ENCODE measurements at regions not wholly inside any gene's neighbourhood (a gene's known extent, or its start where the extent isn't known, plus 50 kb on each side); places are given as distances from the start of the nearest gene placed in this dataset.

GRCh38 chr11:106304274-106304673 is 226.8 kb downstream of the AASDHPPT start:
- ChIA-PET POLR2A (interaction anchor here (0.5 kb wide), 1 partner anchor 8 kb away, joined by 4 read pairs; no protein-coding TSS in a partner anchor), CTCF (interaction anchor here (0.5 to 1.7 kb wide), 2 partner anchors 25 to 64 kb away, joined by 3 read pairs; no protein-coding TSS in a partner anchor)
- Histone ChIP-seq H3K4me1 (ENCODE audit: control insufficient read depth, insufficient read depth, low read length) (no peaks in the 10 kb centered on the region), H3K9me3 (ENCODE audit: control insufficient read depth, insufficient read depth, low read depth, low read length) (no peaks in the 10 kb centered on the region), H3K36me3 (ENCODE audit: control insufficient read depth in 2 of 2, insufficient read depth in 1 of 2, low read length in 2 of 2) (no peaks in the 10 kb centered on the region), H3K4me3 (ENCODE audit: low read depth, low read length) (no peak overlapping the region), H3K27ac (ENCODE audit: extremely low read depth, low read depth, low read length) (no peak overlapping the region)
- no peak for TF ChIP-seq ZNF146 (tag by site-specific recombination; IDR thresholded peaks at IDR 0.05)
- TF ChIP-seq ZNF548 (tag by site-specific recombination; IDR thresholded peaks at IDR 0.05): no peak
- TF ChIP-seq ATF2 (tag by site-specific recombination; IDR thresholded peaks at IDR 0.05; ENCODE audit: low read depth): no peak
- TF ChIP-seq PRDM6 (tag by site-specific recombination; IDR thresholded peaks at IDR 0.05): no peak

- CTCF ChIA-PET: interaction anchor here (0.6 kb wide), 2 partner anchors 14 to 158 kb away, joined by 4 to 5 read pairs; no protein-coding TSS in a partner anchor
- Histone ChIP-seq H3K9me3 (ENCODE audit: control insufficient read depth, insufficient read depth, low read depth, low read length) (no peaks in the 10 kb centered on the region), H3K4me3 (ENCODE audit: low read depth, low read length) (no peak overlapping the region), H3K4me1 (ENCODE audit: control insufficient read depth, insufficient read depth, low read length) (no peaks in the 10 kb centered on the region), H3K27ac (ENCODE audit: extremely low read depth, low read depth, low read length) (no peak overlapping the region), H3K36me3 (ENCODE audit: control insufficient read depth in 2 of 2, insufficient read depth in 1 of 2, low read length in 2 of 2) (no peaks in the 10 kb centered on the region)
- POLR2A ChIA-PET: no interaction called here
- TF ChIP-seq ZNF530 (tag by site-specific recombination; IDR thresholded peaks at IDR 0.05; ENCODE audit: low read depth): no peak
- TF ChIP-seq ZNF174 (tag by site-specific recombination; IDR thresholded peaks at IDR 0.05): no peak
- TF ChIP-seq ZNF391 (tag by site-specific recombination; IDR thresholded peaks at IDR 0.05; ENCODE audit: borderline replicate concordance, low read depth): no peak
- no peak for TF ChIP-seq ZSCAN23 (tag by site-specific recombination; IDR thresholded peaks at IDR 0.05)
- no peak for TF ChIP-seq SCRT1 (tag by site-specific recombination; IDR thresholded peaks at IDR 0.05; ENCODE audit: borderline replicate concordance)
- TF ChIP-seq PRDM6 (tag by site-specific recombination; IDR thresholded peaks at IDR 0.05): no peak
- TF ChIP-seq ZNF843 (tag by site-specific recombination; IDR thresholded peaks at IDR 0.05): no peak
- TF ChIP-seq ZNF626 (tag by site-specific recombination; IDR thresholded peaks at IDR 0.05): no peak
- TF ChIP-seq, protein P1, sequence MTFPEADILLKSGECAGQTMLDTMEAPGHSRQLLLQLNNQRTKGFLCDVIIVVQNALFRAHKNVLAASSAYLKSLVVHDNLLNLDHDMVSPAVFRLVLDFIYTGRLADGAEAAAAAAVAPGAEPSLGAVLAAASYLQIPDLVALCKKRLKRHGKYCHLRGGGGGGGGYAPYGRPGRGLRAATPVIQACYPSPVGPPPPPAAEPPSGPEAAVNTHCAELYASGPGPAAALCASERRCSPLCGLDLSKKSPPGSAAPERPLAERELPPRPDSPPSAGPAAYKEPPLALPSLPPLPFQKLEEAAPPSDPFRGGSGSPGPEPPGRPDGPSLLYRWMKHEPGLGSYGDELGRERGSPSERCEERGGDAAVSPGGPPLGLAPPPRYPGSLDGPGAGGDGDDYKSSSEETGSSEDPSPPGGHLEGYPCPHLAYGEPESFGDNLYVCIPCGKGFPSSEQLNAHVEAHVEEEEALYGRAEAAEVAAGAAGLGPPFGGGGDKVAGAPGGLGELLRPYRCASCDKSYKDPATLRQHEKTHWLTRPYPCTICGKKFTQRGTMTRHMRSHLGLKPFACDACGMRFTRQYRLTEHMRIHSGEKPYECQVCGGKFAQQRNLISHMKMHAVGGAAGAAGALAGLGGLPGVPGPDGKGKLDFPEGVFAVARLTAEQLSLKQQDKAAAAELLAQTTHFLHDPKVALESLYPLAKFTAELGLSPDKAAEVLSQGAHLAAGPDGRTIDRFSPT (tag by site-specific recombination; IDR thresholded peaks at IDR 0.05): no peak
- no peak for TF ChIP-seq ZFP37 (tag by site-specific recombination; IDR thresholded peaks at IDR 0.05)
- TF ChIP-seq ZNF488 (tag by site-specific recombination; IDR thresholded peaks at IDR 0.05): no peak
- TF ChIP-seq, protein P2, sequence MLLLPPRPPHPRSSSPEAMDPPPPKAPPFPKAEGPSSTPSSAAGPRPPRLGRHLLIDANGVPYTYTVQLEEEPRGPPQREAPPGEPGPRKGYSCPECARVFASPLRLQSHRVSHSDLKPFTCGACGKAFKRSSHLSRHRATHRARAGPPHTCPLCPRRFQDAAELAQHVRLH (tag by site-specific recombination; IDR thresholded peaks at IDR 0.05): no peak
- no peak for TF ChIP-seq HOXD13 (CRISPR knock-in tag; IDR thresholded peaks at IDR 0.05; ENCODE audit: borderline replicate concordance)
- no peak for TF ChIP-seq ZNF830 (tag by site-specific recombination; IDR thresholded peaks at IDR 0.05; ENCODE audit: low read depth)
- no peak for TF ChIP-seq ZNF596 (tag by site-specific recombination; IDR thresholded peaks at IDR 0.05)
Measured at GRCh38 chr11:106305458-106305857, 228.0 kb downstream of the AASDHPPT start.

Measured in HEK293 (cell line).